Sigmoid colon (tissue), 4 donors: ENCODE measurements at regions not wholly inside any gene's neighbourhood (a gene's known extent, or its start where the extent isn't known, plus 50 kb on each side); places are given as distances from the start of the nearest gene placed in this dataset.

Experiments used
- POLR2AphosphoS5 ChIP-seq, 4 donors: sonication (generic); formaldehyde crosslinking; IDR thresholded peaks; one replicate each; pipeline ENCODE4 v1.6.1; 2017; ENCODE audit warnings: antibody characterized with exemption in 4 of 4
- TF ChIP-seq, protein P1 (sequence below), 4 experiments: fragments of 450-650 bp in 3 of 4; fragments of 200-600 bp in 1 of 4; IDR thresholded peaks; one replicate each; pipeline ENCODE4 v1.5.1; 2016 to 2019; ENCODE audit warnings: antibody characterized with exemption in 4 of 4, mild to moderate bottlenecking in 3 of 4, moderate library complexity in 2 of 4

DNA sequence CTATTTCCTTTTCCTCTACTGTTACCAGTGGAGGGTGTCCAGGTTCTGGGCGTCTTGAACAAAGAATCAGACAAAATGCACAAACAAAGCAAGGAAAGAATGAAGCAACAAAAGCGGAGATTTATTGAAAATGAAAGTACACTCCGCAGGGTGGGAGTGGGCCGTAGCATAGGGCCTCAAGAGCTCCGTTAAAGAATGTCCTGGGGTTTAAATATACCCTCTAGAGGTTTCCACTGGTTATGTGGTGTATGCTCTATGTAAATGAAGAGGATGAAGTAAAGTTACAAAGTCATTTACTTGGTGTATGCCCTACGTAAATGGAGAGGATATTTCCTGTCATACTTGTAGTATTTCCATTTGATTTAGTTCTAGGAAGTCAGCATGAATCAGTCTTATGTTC, 113.5 kb upstream of the MRPS30 start:
- TF ChIP-seq, protein P1, sequence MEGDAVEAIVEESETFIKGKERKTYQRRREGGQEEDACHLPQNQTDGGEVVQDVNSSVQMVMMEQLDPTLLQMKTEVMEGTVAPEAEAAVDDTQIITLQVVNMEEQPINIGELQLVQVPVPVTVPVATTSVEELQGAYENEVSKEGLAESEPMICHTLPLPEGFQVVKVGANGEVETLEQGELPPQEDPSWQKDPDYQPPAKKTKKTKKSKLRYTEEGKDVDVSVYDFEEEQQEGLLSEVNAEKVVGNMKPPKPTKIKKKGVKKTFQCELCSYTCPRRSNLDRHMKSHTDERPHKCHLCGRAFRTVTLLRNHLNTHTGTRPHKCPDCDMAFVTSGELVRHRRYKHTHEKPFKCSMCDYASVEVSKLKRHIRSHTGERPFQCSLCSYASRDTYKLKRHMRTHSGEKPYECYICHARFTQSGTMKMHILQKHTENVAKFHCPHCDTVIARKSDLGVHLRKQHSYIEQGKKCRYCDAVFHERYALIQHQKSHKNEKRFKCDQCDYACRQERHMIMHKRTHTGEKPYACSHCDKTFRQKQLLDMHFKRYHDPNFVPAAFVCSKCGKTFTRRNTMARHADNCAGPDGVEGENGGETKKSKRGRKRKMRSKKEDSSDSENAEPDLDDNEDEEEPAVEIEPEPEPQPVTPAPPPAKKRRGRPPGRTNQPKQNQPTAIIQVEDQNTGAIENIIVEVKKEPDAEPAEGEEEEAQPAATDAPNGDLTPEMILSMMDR (IDR thresholded peaks at IDR 0.05) = no peak
- no peak for TF ChIP-seq POLR2AphosphoS5 (IDR thresholded peaks at IDR 0.05)
